Progenitor cell of endocrine pancreas (in vitro differentiated cells): ENCODE measurements at regions not wholly inside any gene's neighbourhood (a gene's known extent, or its start where the extent isn't known, plus 50 kb on each side); places are given as distances from the start of the nearest gene placed in this dataset.
"Not testable (repeated sequence)": the region's sequence is repeated elsewhere in the genome, so short reads cannot be mapped to it uniquely, and the experiment has no call there.

Experiments used
- DNase-seq: peaks from one replicate; pipeline ENCODE4 v3.0.0; 2021; ENCODE audit warnings: low spot score; ENCODE audit not compliant: unreplicated experiment
- H3K27ac Mint-ChIP-seq: 2 replicates; pipeline ENCODE4 v1.8.0; 2021; ENCODE audit warnings: mild to moderate bottlenecking, moderate library complexity, mixed read lengths
- H3K27me3 Mint-ChIP-seq: 2 replicates; pipeline ENCODE4 v1.8.0; 2021; ENCODE audit warnings: mixed read lengths
- H3K36me3 Mint-ChIP-seq: 2 replicates; pipeline ENCODE4 v1.8.0; 2022; ENCODE audit warnings: mixed read lengths; ENCODE audit not compliant: insufficient read depth
- H3K4me1 Mint-ChIP-seq: 2 replicates; pipeline ENCODE4 v1.8.0; 2021; ENCODE audit warnings: low read depth, mixed read lengths
- H3K4me3 Mint-ChIP-seq: 2 replicates; pipeline ENCODE4 v1.8.0; 2021; ENCODE audit warnings: low read depth, mild to moderate bottlenecking, moderate library complexity, mixed read lengths
- H3K9me3 Mint-ChIP-seq: 2 replicates; pipeline ENCODE4 v1.8.0; 2021; ENCODE audit warnings: low read depth, mixed read lengths

- not testable (repeated sequence) for H3K9me3 Mint-ChIP-seq, H3K27me3 Mint-ChIP-seq, H3K36me3 Mint-ChIP-seq, H3K4me1 Mint-ChIP-seq, DNase-seq, H3K27ac Mint-ChIP-seq, H3K4me3 Mint-ChIP-seq
Observed at GRCh38 chr16:33978784-33979183, 519.4 kb downstream of the TP53TG3F start.

GRCh38 chr16:33979613-33980012 is 520.2 kb downstream of the TP53TG3F start:
- H3K4me1 Mint-ChIP-seq, H3K27me3 Mint-ChIP-seq, H3K27ac Mint-ChIP-seq, DNase-seq, H3K4me3 Mint-ChIP-seq, H3K36me3 Mint-ChIP-seq, H3K9me3 Mint-ChIP-seq: not testable (repeated sequence)

- not testable (repeated sequence) for DNase-seq, H3K4me3 Mint-ChIP-seq, H3K27me3 Mint-ChIP-seq, H3K4me1 Mint-ChIP-seq, H3K9me3 Mint-ChIP-seq, H3K36me3 Mint-ChIP-seq, H3K27ac Mint-ChIP-seq
Observed at GRCh38 chr16:33980736-33981135, 521.3 kb downstream of the TP53TG3F start.

GRCh38 chr16:33984428-33984827 is 525.0 kb downstream of the TP53TG3F start:
- not testable (repeated sequence) for H3K4me3 Mint-ChIP-seq, H3K27ac Mint-ChIP-seq, H3K27me3 Mint-ChIP-seq, H3K4me1 Mint-ChIP-seq, DNase-seq, H3K9me3 Mint-ChIP-seq, H3K36me3 Mint-ChIP-seq

GRCh38 chr16:33986521-33986920 is 527.1 kb downstream of the TP53TG3F start:
- not testable (repeated sequence) for H3K4me1 Mint-ChIP-seq, H3K36me3 Mint-ChIP-seq, H3K9me3 Mint-ChIP-seq, H3K4me3 Mint-ChIP-seq, H3K27me3 Mint-ChIP-seq, H3K27ac Mint-ChIP-seq, DNase-seq

GRCh38 chr16:33987348-33987963 is 528.0 kb downstream of the TP53TG3F start:
- not testable (repeated sequence) for DNase-seq, H3K9me3 Mint-ChIP-seq, H3K27ac Mint-ChIP-seq

GRCh38 chr16:33988012-33988411 is 528.6 kb downstream of the TP53TG3F start:
- H3K4me3 Mint-ChIP-seq, DNase-seq, H3K36me3 Mint-ChIP-seq, H3K9me3 Mint-ChIP-seq, H3K27me3 Mint-ChIP-seq, H3K27ac Mint-ChIP-seq, H3K4me1 Mint-ChIP-seq: not testable (repeated sequence)

More at GRCh38 chr16:33987348-33987963, 528.0 kb downstream of the TP53TG3F start:
- H3K36me3 Mint-ChIP-seq, H3K4me1 Mint-ChIP-seq, H3K27me3 Mint-ChIP-seq, H3K4me3 Mint-ChIP-seq: not testable (repeated sequence)

- not testable (repeated sequence) for H3K4me1 Mint-ChIP-seq, H3K27me3 Mint-ChIP-seq, H3K27ac Mint-ChIP-seq, DNase-seq, H3K4me3 Mint-ChIP-seq, H3K9me3 Mint-ChIP-seq, H3K36me3 Mint-ChIP-seq
Observed at GRCh38 chr16:33990488-33990887, 531.1 kb downstream of the TP53TG3F start.

- DNase-seq, H3K27ac Mint-ChIP-seq, H3K9me3 Mint-ChIP-seq, H3K4me3 Mint-ChIP-seq, H3K27me3 Mint-ChIP-seq, H3K4me1 Mint-ChIP-seq, H3K36me3 Mint-ChIP-seq: not testable (repeated sequence)
Observed at GRCh38 chr16:33992513-33993177, 533.2 kb downstream of the TP53TG3F start.

GRCh38 chr16:33994207-33994606 is 534.8 kb downstream of the TP53TG3F start:
- not testable (repeated sequence) for DNase-seq, H3K9me3 Mint-ChIP-seq, H3K4me1 Mint-ChIP-seq, H3K4me3 Mint-ChIP-seq, H3K27ac Mint-ChIP-seq, H3K27me3 Mint-ChIP-seq, H3K36me3 Mint-ChIP-seq

- DNase-seq, H3K4me3 Mint-ChIP-seq, H3K27ac Mint-ChIP-seq, H3K27me3 Mint-ChIP-seq, H3K36me3 Mint-ChIP-seq, H3K4me1 Mint-ChIP-seq, H3K9me3 Mint-ChIP-seq: not testable (repeated sequence)
Observed at GRCh38 chr16:33995821-33996372, 536.5 kb downstream of the TP53TG3F start.

- H3K9me3 Mint-ChIP-seq, H3K27me3 Mint-ChIP-seq, H3K27ac Mint-ChIP-seq, H3K36me3 Mint-ChIP-seq, H3K4me3 Mint-ChIP-seq, DNase-seq, H3K4me1 Mint-ChIP-seq: not testable (repeated sequence)
Observed at GRCh38 chr16:34001184-34001583, 541.8 kb downstream of the TP53TG3F start.

GRCh38 chr16:34001961-34002360 is 542.5 kb downstream of the TP53TG3F start:
- DNase-seq, H3K27ac Mint-ChIP-seq, H3K27me3 Mint-ChIP-seq, H3K36me3 Mint-ChIP-seq, H3K4me3 Mint-ChIP-seq, H3K9me3 Mint-ChIP-seq, H3K4me1 Mint-ChIP-seq: not testable (repeated sequence)
